ENCODE measurements at regions not wholly inside any gene's neighbourhood (a gene's known extent, or its start where the extent isn't known, plus 50 kb on each side); places are given as distances from the start of the nearest gene placed in this dataset.
A peak's percentile ranks its signal among the peaks of the same experiment; 100 is the strongest.

DNA sequence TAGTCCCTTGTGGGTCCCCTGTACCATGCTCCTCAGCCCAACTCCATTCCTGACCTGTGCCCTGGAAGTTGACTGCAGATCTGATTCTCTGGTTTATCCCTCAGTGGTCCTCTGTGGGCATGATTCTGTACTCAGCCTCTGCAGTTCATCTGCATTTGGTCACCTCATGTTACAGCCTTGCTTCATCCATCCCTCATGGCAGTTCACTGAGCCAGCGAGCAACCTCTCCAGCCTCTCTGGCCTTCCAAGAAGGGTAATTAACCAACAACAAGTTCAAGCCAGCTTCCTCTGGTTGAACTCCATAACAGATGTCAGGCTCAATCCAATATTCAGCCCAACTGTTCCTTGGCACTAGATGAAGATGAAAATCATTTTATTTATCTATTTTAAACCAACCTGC lies 509.5 kb downstream of the NTRK3 start:
- no peak for TF ChIP-seq ARNT2 (CRISPR knock-in tag; IDR thresholded peaks at IDR 0.05; ENCODE audit: low read depth)
- no peak for TF ChIP-seq CBX1 (IDR thresholded peaks at IDR 0.05; ENCODE audit: low read depth)
- no peak for TF ChIP-seq ZSCAN29 (CRISPR knock-in tag; conservative IDR thresholded peaks at IDR 0.05)
- no peak for TF ChIP-seq RBM22 (optimal IDR thresholded peaks at IDR 0.05; ENCODE audit: low read length)
- TF ChIP-seq CEBPB (IDR thresholded peaks at IDR 0.05; ENCODE audit: borderline replicate concordance, low read depth, low read length), result no peak
- no peak for TF ChIP-seq ZBTB46 (CRISPR knock-in tag; IDR thresholded peaks at IDR 0.05; ENCODE audit: borderline replicate concordance)
- intact Hi-C loops (cut with micrococcal nuclease; ENCODE audit: unreplicated experiment) (no loop called here), in situ Hi-C loops (cut with HindIII; ENCODE audit: extremely low pct_ligation_motif_present, low pct_unique_long_range_greater_than_20kb) (no loop called here)
- Histone ChIP-seq H3K27ac (ENCODE audit: extremely low read length, insufficient read depth, low read length) (no peak overlapping the region), H3K4me2 (ENCODE audit: low read depth, low read length) (no peak overlapping the region), H3K4me3 (replicated peaks in 1 of 3; ENCODE audit: insufficient read depth in 1 of 3, low read depth in 2 of 3, low read length in 3 of 3) (no peak overlapping the region), H3K36me3 (replicated peaks in 1 of 2; ENCODE audit: control insufficient read depth in 1 of 2, insufficient read depth in 2 of 2, low read length in 2 of 2) (no peaks in the 10 kb centered on the region), H2AFZ (ENCODE audit: low read length) (no peak overlapping the region), H4K20me1 (ENCODE audit: insufficient read depth, low read length) (no peaks in the 10 kb centered on the region), H3K4me1 (ENCODE audit: insufficient read depth, low read length) (no peaks in the 10 kb centered on the region), H3K79me2 (ENCODE audit: insufficient read depth, low read length) (no peaks in the 10 kb centered on the region), H3K9me3 (ENCODE audit: low read length) (peaks cover 37% of the 10 kb centered on the region), H3K27me3 (ENCODE audit: control insufficient read depth in 1 of 2, insufficient read depth in 2 of 2, low read length in 2 of 2) (no peaks in the 10 kb centered on the region), H3K9ac (ENCODE audit: insufficient read depth, low read depth, low read length) (no peak overlapping the region)
- FAIRE-seq (no peak), DNase-seq (ENCODE audit: low spot score) (no peak), ATAC-seq (no peak)
- BruUV-seq (replicated peaks), result no TSS peak
- POLR2A ChIA-PET, result no interaction called here
- CTCF ChIA-PET (ENCODE audit: low intra/inter-chr PET ratio, low total read pairs), result no interaction called here
- WGBS (ENCODE audit: low lambda C conversion rate), result 18% methylated on average over 1 of the region's 1 CpG

DNA sequence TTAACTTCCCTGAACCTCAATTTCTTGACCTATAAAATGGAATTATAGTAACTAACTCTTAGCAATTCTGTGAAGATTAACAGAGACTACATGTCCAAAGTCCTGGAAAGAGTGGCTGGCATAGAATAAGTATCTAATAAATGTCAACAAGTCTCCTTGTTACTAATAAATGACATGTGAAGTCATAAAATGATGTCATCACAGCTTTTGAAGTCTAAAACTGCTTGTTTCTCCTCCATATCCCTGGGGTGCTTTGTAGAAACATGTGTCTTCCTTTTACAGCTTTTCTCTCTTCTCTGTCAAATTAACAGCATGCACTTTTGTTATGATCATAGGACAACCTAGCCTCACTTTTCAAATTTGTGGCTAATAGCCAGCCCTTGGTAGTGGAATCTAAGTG lies 510.2 kb downstream of the NTRK3 start:
- no peak for ATAC-seq
- Histone ChIP-seq H3K4me2 (ENCODE audit: low read depth, low read length) (no peak overlapping the region), H3K9me3 (ENCODE audit: low read length) (peaks cover 41% of the 10 kb centered on the region), H3K4me3 (replicated peaks in 1 of 3; ENCODE audit: insufficient read depth in 1 of 3, low read depth in 2 of 3, low read length in 3 of 3) (no peak overlapping the region), H3K27me3 (ENCODE audit: control insufficient read depth in 1 of 2, insufficient read depth in 2 of 2, low read length in 2 of 2) (no peaks in the 10 kb centered on the region), H3K4me1 (ENCODE audit: insufficient read depth, low read length) (no peaks in the 10 kb centered on the region), H3K9ac (ENCODE audit: insufficient read depth, low read depth, low read length) (no peak overlapping the region), H3K79me2 (ENCODE audit: insufficient read depth, low read length) (no peaks in the 10 kb centered on the region), H4K20me1 (ENCODE audit: insufficient read depth, low read length) (no peaks in the 10 kb centered on the region), H3K36me3 (replicated peaks in 1 of 2; ENCODE audit: control insufficient read depth in 1 of 2, insufficient read depth in 2 of 2, low read length in 2 of 2) (no peaks in the 10 kb centered on the region), H3K27ac (ENCODE audit: extremely low read length, insufficient read depth, low read length) (no peak overlapping the region), H2AFZ (ENCODE audit: low read length) (no peak overlapping the region)
- no TSS peak for BruUV-seq (replicated peaks)
- no peak for FAIRE-seq
- ChIA-PET CTCF (ENCODE audit: low intra/inter-chr PET ratio, low total read pairs) (no interaction called here), POLR2A (no interaction called here)
- in situ Hi-C loops (cut with HindIII; ENCODE audit: extremely low pct_ligation_motif_present, low pct_unique_long_range_greater_than_20kb) (no loop called here), intact Hi-C loops (cut with micrococcal nuclease; ENCODE audit: unreplicated experiment) (no loop called here)
- DNase-seq (ENCODE audit: low spot score), result no peak
- TF ChIP-seq ZNF441 (CRISPR knock-in tag; IDR thresholded peaks at IDR 0.05; ENCODE audit: borderline replicate concordance) (no peak), HOXA3 (CRISPR knock-in tag; IDR thresholded peaks at IDR 0.05) (no peak), ZNF451 (CRISPR knock-in tag; IDR thresholded peaks at IDR 0.05) (no peak), ZNF788 (CRISPR knock-in tag; IDR thresholded peaks at IDR 0.05; ENCODE audit: borderline replicate concordance) (no peak), MED8 (CRISPR knock-in tag; IDR thresholded peaks at IDR 0.05; ENCODE audit: insufficient replicate concordance) (no peak), ZNF34 (CRISPR knock-in tag; IDR thresholded peaks at IDR 0.05; ENCODE audit: borderline replicate concordance) (no peak), ZNF333 (CRISPR knock-in tag; IDR thresholded peaks at IDR 0.05; ENCODE audit: borderline replicate concordance) (no peak), ZNF597 (CRISPR knock-in tag; IDR thresholded peaks at IDR 0.05) (no peak), CREB1 (IDR thresholded peaks at IDR 0.05) (0 out of 2 replicates have a peak, but pooled peaks have one; percentile 10), CREB1 (CRISPR knock-in tag; IDR thresholded peaks at IDR 0.05) (no peak), ATF7 (IDR thresholded peaks at IDR 0.05) (peak; percentile 66), ATF7 (CRISPR knock-in tag; IDR thresholded peaks at IDR 0.05) (no peak), YY1 (IDR thresholded peaks at IDR 0.05; ENCODE audit: insufficient read depth, insufficient replicate concordance, low read depth, low read length) (no peak), ZNF335 (CRISPR knock-in tag; IDR thresholded peaks at IDR 0.05) (no peak)

Data from HepG2 (cell line).